HL-60 (cell line): ENCODE measurements at regions not wholly inside any gene's neighbourhood (a gene's known extent, or its start where the extent isn't known, plus 50 kb on each side); places are given as distances from the start of the nearest gene placed in this dataset.
"Not testable (repeated sequence)": the region's sequence is repeated elsewhere in the genome, so short reads cannot be mapped to it uniquely, and the experiment has no call there.

Experiments used
- DNase-seq, 2 experiments: peaks; one replicate each; pipeline ENCODE4 v3.0.0-alpha.2; 2010 to 2020; ENCODE audit warnings: low read depth in 1 of 2, low spot score in 1 of 2
- H3K27ac ChIP-seq: fragments of 250-450 bp; sonication (Bioruptor Pico); replicated peaks from 2 replicates; pipeline ENCODE4 v1.5.1; 2020; ENCODE audit warnings: mild to moderate bottlenecking, moderate library complexity
- H3K27me3 ChIP-seq: fragments of 250-450 bp; sonication (Bioruptor Pico); 2 replicates; pipeline ENCODE4 v1.5.1; 2021; ENCODE audit warnings: mild to moderate bottlenecking, moderate library complexity; ENCODE audit not compliant: insufficient read depth, poor library complexity, severe bottlenecking
- H3K4me3 ChIP-seq: replicated peaks from 2 replicates; pipeline ENCODE4 v1.5.1; 2011; ENCODE audit warnings: mild to moderate bottlenecking, control low read depth, low read length; ENCODE audit not compliant: insufficient read depth
- CTCF ChIP-seq: IDR thresholded peaks from one replicate; pipeline ENCODE4 v1.5.1; 2011; ENCODE audit warnings: low read length, control low read depth, inconsistent platforms; ENCODE audit not compliant: insufficient read depth
- GABPA ChIP-seq: IDR thresholded peaks from 2 replicates; pipeline ENCODE4 v1.6.1; 2012; ENCODE audit warnings: low read depth
- POLR2AphosphoS5 ChIP-seq: IDR thresholded peaks from 2 replicates; pipeline ENCODE4 v1.6.1; 2012; ENCODE audit warnings: low read depth
- REST ChIP-seq: IDR thresholded peaks from 2 replicates; pipeline ENCODE4 v1.6.1; 2012; ENCODE audit warnings: low read depth; ENCODE audit not compliant: insufficient replicate concordance
- SPI1 ChIP-seq: IDR thresholded peaks from 2 replicates; pipeline ENCODE4 v1.6.1; 2012; ENCODE audit warnings: low read depth, mild to moderate bottlenecking, borderline replicate concordance

GRCh38 chr5:53261245-53261644, 151.7 kb upstream of the MOCS2 start:
- Histone ChIP-seq H3K27me3 (no peaks in the 10 kb centered on the region), H3K4me3 (no peak overlapping the region), H3K27ac (no peak overlapping the region)
- TF ChIP-seq SPI1 = no peak
- no peak for TF ChIP-seq CTCF
- no peak for DNase-seq

GRCh38 chr5:53262348-53262970, 152.9 kb upstream of the MOCS2 start:
- H3K27me3 ChIP-seq = no peaks in the 10 kb centered on the region
- peak; percentile 27 for TF ChIP-seq CTCF
- no peak for TF ChIP-seq POLR2AphosphoS5
- no peak for TF ChIP-seq GABPA
- no peak for DNase-seq

GRCh38 chr5:53263151-53263550, 153.6 kb upstream of the MOCS2 start:
- Histone ChIP-seq H3K4me3 (no peak overlapping the region), H3K27me3 (no peaks in the 10 kb centered on the region), H3K27ac (no peak overlapping the region)
- TF ChIP-seq POLR2AphosphoS5 = no peak
- no peak for TF ChIP-seq SPI1
- TF ChIP-seq GABPA = no peak
- no peak for TF ChIP-seq CTCF
- no peak for TF ChIP-seq REST
- DNase-seq = no peak

More at GRCh38 chr5:53262348-53262970, 152.9 kb upstream of the MOCS2 start:
- Histone ChIP-seq H3K27ac (no peak overlapping the region), H3K4me3 (no peak overlapping the region)

GRCh38 chr5:53265043-53265442, 155.5 kb upstream of the MOCS2 start:
- no peak for TF ChIP-seq GABPA
- TF ChIP-seq POLR2AphosphoS5 = no peak
- Histone ChIP-seq H3K4me3 (no peak overlapping the region), H3K27ac (no peak overlapping the region), H3K27me3 (no peaks in the 10 kb centered on the region)
- DNase-seq = no peak

- not testable (repeated sequence) for H3K27ac ChIP-seq, H3K4me3 ChIP-seq, DNase-seq
Observed at GRCh38 chr5:53268241-53268640, 158.7 kb upstream of the MOCS2 start.

GRCh38 chr5:53275666-53276065, 166.1 kb upstream of the MOCS2 start:
- DNase-seq = no peak
- Histone ChIP-seq H3K27me3 (no peaks in the 10 kb centered on the region), H3K27ac (no peak overlapping the region), H3K4me3 (no peak overlapping the region)
- no peak for TF ChIP-seq SPI1
- TF ChIP-seq GABPA = no peak
- TF ChIP-seq CTCF = no peak
- TF ChIP-seq REST = no peak
- TF ChIP-seq POLR2AphosphoS5 = no peak

More at GRCh38 chr5:53268241-53268640, 158.7 kb upstream of the MOCS2 start:
- not testable (repeated sequence) for H3K27me3 ChIP-seq
